ENCODE measurements at regions not wholly inside any gene's neighbourhood (a gene's known extent, or its start where the extent isn't known, plus 50 kb on each side); places are given as distances from the start of the nearest gene placed in this dataset.

GRCh38 chr13:107124730-107125129 is 556.8 kb upstream of the ARGLU1 start:
- Histone ChIP-seq H3K4me1 (ENCODE audit: control insufficient read depth in 1 of 2, insufficient read depth in 2 of 2, low read depth in 1 of 2, low read length in 1 of 2) (peaks cover 0 to 3% of the 10 kb centered on the region in 2 experiments; a peak in 1 of 4 replicates), H3K4me2 (no peak overlapping the region), H3K36me3 (replicated peaks in 1 of 2; ENCODE audit: control insufficient read depth in 1 of 2, insufficient read depth in 2 of 2, low read length in 1 of 2) (no peaks in the 10 kb centered on the region), H3K9ac (no peak overlapping the region), H3K27ac (ENCODE audit: low read depth in 2 of 2, low read length in 1 of 2) (no peak overlapping the region), H2AFZ (ENCODE audit: low read depth) (no peak overlapping the region), H3F3A (replicated peaks; ENCODE audit: insufficient read depth) (no peaks in the 10 kb centered on the region), H4K20me1 (ENCODE audit: insufficient read depth) (no peaks in the 10 kb centered on the region), H3K9me2 (no peaks in the 10 kb centered on the region), H3K27me3 (ENCODE audit: insufficient read depth) (no peaks in the 10 kb centered on the region), H3K79me2 (ENCODE audit: insufficient read depth) (no peaks in the 10 kb centered on the region), H3K9me3 (no peaks in the 10 kb centered on the region), H3K4me3 (ENCODE audit: low read depth in 2 of 2, low read length in 1 of 2) (no peak overlapping the region)
- POLR2A ChIA-PET = no interaction called here
- CTCF ChIA-PET = interaction anchor here (0.6 to 1.3 kb wide), 7 partner anchors 9 to 1040 kb away, joined by 3 to 5 read pairs (median 3); no protein-coding TSS in a partner anchor
- no peak for DNase-seq
- TF ChIP-seq GATA2 (CRISPR knock-in tag; IDR thresholded peaks at IDR 0.05) (peak; percentile 66), NFIC (IDR thresholded peaks at IDR 0.05; ENCODE audit: borderline replicate concordance) (no peak), YY1 (IDR thresholded peaks at IDR 0.05; ENCODE audit: low read depth) (no peak)
- 7% methylated on average over 5 of the region's 5 CpGs for WGBS (ENCODE audit: low lambda C conversion rate)

GRCh38 chr13:107124129-107124718 is 556.3 kb upstream of the ARGLU1 start:
- peak; percentile 21 for DNase-seq
- Histone ChIP-seq H3K27me3 (ENCODE audit: insufficient read depth) (no peaks in the 10 kb centered on the region), H3K36me3 (replicated peaks in 1 of 2; ENCODE audit: control insufficient read depth in 1 of 2, insufficient read depth in 2 of 2, low read length in 1 of 2) (no peaks in the 10 kb centered on the region), H3K4me3 (ENCODE audit: low read depth in 2 of 2, low read length in 1 of 2) (no peak overlapping the region), H2AFZ (ENCODE audit: low read depth) (no peak overlapping the region), H3K9me2 (no peaks in the 10 kb centered on the region), H3K79me2 (ENCODE audit: insufficient read depth) (no peaks in the 10 kb centered on the region), H3K4me2 (no peak overlapping the region), H3K4me1 (ENCODE audit: control insufficient read depth in 1 of 2, insufficient read depth in 2 of 2, low read depth in 1 of 2, low read length in 1 of 2) (peaks cover 0 to 3% of the 10 kb centered on the region in 2 experiments; a peak in 1 of 4 replicates), H3K27ac (ENCODE audit: low read depth in 2 of 2, low read length in 1 of 2) (no peak overlapping the region), H4K20me1 (ENCODE audit: insufficient read depth) (no peaks in the 10 kb centered on the region), H3K9me3 (no peaks in the 10 kb centered on the region), H3K9ac (no peak overlapping the region), H3F3A (replicated peaks; ENCODE audit: insufficient read depth) (no peaks in the 10 kb centered on the region)
- ChIA-PET CTCF (interaction anchor here (0.6 to 1.4 kb wide), 15 partner anchors 9 to 1041 kb away, joined by 3 to 5 read pairs (median 3); no protein-coding TSS in a partner anchor), POLR2A (no interaction called here)
- WGBS (ENCODE audit: low lambda C conversion rate) = 4% methylated on average over 2 of the region's 2 CpGs
- TF ChIP-seq CTCF (IDR thresholded peaks at IDR 0.05) (peak; percentile 66), FOXJ3 (CRISPR knock-in tag; IDR thresholded peaks at IDR 0.05) (no peak), RAD21 (IDR thresholded peaks at IDR 0.05; ENCODE audit: low read length) (peak; percentile 80), SMC3 (IDR thresholded peaks at IDR 0.05; ENCODE audit: low read depth, low read length) (peak; percentile 25; the same call in 1 of the 2 replicates), SIN3A (IDR thresholded peaks at IDR 0.05; ENCODE audit: borderline replicate concordance, low read depth, low read length) (no peak), NFIC (IDR thresholded peaks at IDR 0.05; ENCODE audit: borderline replicate concordance) (no peak)
- TF ChIP-seq, protein P1, sequence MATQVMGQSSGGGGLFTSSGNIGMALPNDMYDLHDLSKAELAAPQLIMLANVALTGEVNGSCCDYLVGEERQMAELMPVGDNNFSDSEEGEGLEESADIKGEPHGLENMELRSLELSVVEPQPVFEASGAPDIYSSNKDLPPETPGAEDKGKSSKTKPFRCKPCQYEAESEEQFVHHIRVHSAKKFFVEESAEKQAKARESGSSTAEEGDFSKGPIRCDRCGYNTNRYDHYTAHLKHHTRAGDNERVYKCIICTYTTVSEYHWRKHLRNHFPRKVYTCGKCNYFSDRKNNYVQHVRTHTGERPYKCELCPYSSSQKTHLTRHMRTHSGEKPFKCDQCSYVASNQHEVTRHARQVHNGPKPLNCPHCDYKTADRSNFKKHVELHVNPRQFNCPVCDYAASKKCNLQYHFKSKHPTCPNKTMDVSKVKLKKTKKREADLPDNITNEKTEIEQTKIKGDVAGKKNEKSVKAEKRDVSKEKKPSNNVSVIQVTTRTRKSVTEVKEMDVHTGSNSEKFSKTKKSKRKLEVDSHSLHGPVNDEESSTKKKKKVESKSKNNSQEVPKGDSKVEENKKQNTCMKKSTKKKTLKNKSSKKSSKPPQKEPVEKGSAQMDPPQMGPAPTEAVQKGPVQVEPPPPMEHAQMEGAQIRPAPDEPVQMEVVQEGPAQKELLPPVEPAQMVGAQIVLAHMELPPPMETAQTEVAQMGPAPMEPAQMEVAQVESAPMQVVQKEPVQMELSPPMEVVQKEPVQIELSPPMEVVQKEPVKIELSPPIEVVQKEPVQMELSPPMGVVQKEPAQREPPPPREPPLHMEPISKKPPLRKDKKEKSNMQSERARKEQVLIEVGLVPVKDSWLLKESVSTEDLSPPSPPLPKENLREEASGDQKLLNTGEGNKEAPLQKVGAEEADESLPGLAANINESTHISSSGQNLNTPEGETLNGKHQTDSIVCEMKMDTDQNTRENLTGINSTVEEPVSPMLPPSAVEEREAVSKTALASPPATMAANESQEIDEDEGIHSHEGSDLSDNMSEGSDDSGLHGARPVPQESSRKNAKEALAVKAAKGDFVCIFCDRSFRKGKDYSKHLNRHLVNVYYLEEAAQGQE (IDR thresholded peaks at IDR 0.05; ENCODE audit: low read depth, low read length) = no peak
